ENCODE measurements at regions not wholly inside any gene's neighbourhood (a gene's known extent, or its start where the extent isn't known, plus 50 kb on each side); places are given as distances from the start of the nearest gene placed in this dataset.

GRCh38 chr13:64591971-64592370 is 2638.2 kb downstream of the PCDH9 start:
- no peak overlapping the region for H3K18ac ChIP-seq (ENCODE audit: low read depth, low read length)
- no peak overlapping the region for H3K4me2 ChIP-seq (ENCODE audit: low read depth, low read length)
- no peaks in the 10 kb centered on the region for H4K20me1 ChIP-seq (ENCODE audit: insufficient read depth, low read length)
- no peak overlapping the region for H4K5ac ChIP-seq (ENCODE audit: low read depth, low read length)
- H3K27ac ChIP-seq (ENCODE audit: insufficient read depth, low read length), result no peak overlapping the region
- H2AFZ ChIP-seq (replicated peaks; ENCODE audit: low read length, poor library complexity), result no peak overlapping the region
- H3K9ac ChIP-seq (ENCODE audit: low read depth, low read length), result no peak overlapping the region
- H4K91ac ChIP-seq (ENCODE audit: insufficient read depth, low read depth, low read length), result no peak overlapping the region
- H3K36me3 ChIP-seq (ENCODE audit: control insufficient read depth, insufficient read depth, low read length), result no peaks in the 10 kb centered on the region
- ATAC-seq (ENCODE audit: low read depth) (peak; percentile 72; the same call in 1 of the 2 replicates), DNase-seq (peak; percentile 61)
- H2AK5ac ChIP-seq (ENCODE audit: low read depth, low read length), result no peak overlapping the region
- no peak overlapping the region for H3K14ac ChIP-seq (replicated peaks; ENCODE audit: low read depth, low read length)
- no peak overlapping the region for H2BK15ac ChIP-seq (ENCODE audit: low read depth, low read length)
- dilution Hi-C loops (cut with HindIII; ENCODE audit: low sequenced_read_pairs, unreplicated experiment) (no loop called here), intact Hi-C loops (cut with micrococcal nuclease) (no loop called here), in situ Hi-C loops (cut with MboI; ENCODE audit: low sequenced_read_pairs) (no loop called here)
- H3K79me1 ChIP-seq (ENCODE audit: low read depth in 1 of 2, low read length in 2 of 2), result no peaks in the 10 kb centered on the region
- H3K4ac ChIP-seq (ENCODE audit: low read depth, low read length), result no peak overlapping the region
- H2BK5ac ChIP-seq (ENCODE audit: low read depth, low read length, poor library complexity, severe bottlenecking), result no peak overlapping the region
- CTCF ChIA-PET, result no interaction called here
- no peak overlapping the region for H2BK120ac ChIP-seq (ENCODE audit: low read depth, low read length)
- H2AK9ac ChIP-seq (replicated peaks; ENCODE audit: low read depth, low read length, poor library complexity), result no peak overlapping the region
- BruUV-seq (replicated peaks), result no TSS peak
- no peak overlapping the region for H3K23ac ChIP-seq (ENCODE audit: low read depth, low read length)
- H3K27me3 ChIP-seq (ENCODE audit: control insufficient read depth, insufficient read depth, low read length), result no peaks in the 10 kb centered on the region
- no peak overlapping the region for H4K8ac ChIP-seq (ENCODE audit: low read depth in 2 of 2, low read length in 2 of 2)
- H3K9me3 ChIP-seq (ENCODE audit: control insufficient read depth, insufficient read depth, low read length), result no peaks in the 10 kb centered on the region
- no peaks in the 10 kb centered on the region for H3K4me1 ChIP-seq (ENCODE audit: control insufficient read depth, insufficient read depth, low read length)
- POLR2A ChIA-PET (ENCODE audit: unreplicated experiment), result no interaction called here
- TF ChIP-seq RAD21 (IDR thresholded peaks at IDR 0.05; ENCODE audit: low read length), result no peak
- TF ChIP-seq BHLHE40 (IDR thresholded peaks at IDR 0.05; ENCODE audit: low read depth, low read length), result no peak
- TF ChIP-seq MAZ (IDR thresholded peaks at IDR 0.05; ENCODE audit: borderline replicate concordance, low read depth, low read length), result no peak
- peak; percentile 21; the same call in 1 of the 2 replicates for TF ChIP-seq CEBPB (IDR thresholded peaks at IDR 0.05; ENCODE audit: low read depth, low read length)
- TF ChIP-seq NFE2L2 (IDR thresholded peaks at IDR 0.05; ENCODE audit: low read depth, low read length), result no peak
- no peaks in the 10 kb centered on the region for H3K9me1 ChIP-seq (ENCODE audit: insufficient read depth, low read length)
- H3K56ac ChIP-seq (ENCODE audit: extremely low read depth, insufficient read depth, low read length), result no peak overlapping the region
- no peak overlapping the region for H2BK20ac ChIP-seq (ENCODE audit: low read depth, low read length)
- no peak overlapping the region for H3K4me3 ChIP-seq (ENCODE audit: insufficient read depth, low read depth, low read length)
